GM12878 (cell line): ENCODE measurements at regions not wholly inside any gene's neighbourhood (a gene's known extent, or its start where the extent isn't known, plus 50 kb on each side); places are given as distances from the start of the nearest gene placed in this dataset.

ENCODE experiments used
- CHD4 ChIP-seq: fragments of 200-600 bp; sonication (generic); IDR thresholded peaks from 2 replicates; pipeline ENCODE4 v1.6.1; 2016; ENCODE audit warnings: mild to moderate bottlenecking
- PBX3 ChIP-seq: IDR thresholded peaks from 2 replicates; pipeline ENCODE4 v1.6.1; 2011; ENCODE audit warnings: mild to moderate bottlenecking, low read depth, low read length, moderate library complexity; ENCODE audit not compliant: insufficient replicate concordance
- POLR2AphosphoS5 ChIP-seq: IDR thresholded peaks from 2 replicates; pipeline ENCODE4 v1.6.1; 2011; ENCODE audit warnings: mild to moderate bottlenecking, low read length, inconsistent platforms
- TBL1XR1 ChIP-seq: IDR thresholded peaks from 2 replicates; pipeline ENCODE4 v1.6.1; 2012; ENCODE audit warnings: low read depth, low read length, improper control_type of control experiment

GRCh38 chr3:193029800-193030199 is 112.1 kb upstream of the MB21D2 start:
- TF ChIP-seq PBX3 (no peak), POLR2AphosphoS5 (no peak), CHD4 (no peak), TBL1XR1 (no peak)
